ENCODE measurements at regions not wholly inside any gene's neighbourhood (a gene's known extent, or its start where the extent isn't known, plus 50 kb on each side); places are given as distances from the start of the nearest gene placed in this dataset.

DNA sequence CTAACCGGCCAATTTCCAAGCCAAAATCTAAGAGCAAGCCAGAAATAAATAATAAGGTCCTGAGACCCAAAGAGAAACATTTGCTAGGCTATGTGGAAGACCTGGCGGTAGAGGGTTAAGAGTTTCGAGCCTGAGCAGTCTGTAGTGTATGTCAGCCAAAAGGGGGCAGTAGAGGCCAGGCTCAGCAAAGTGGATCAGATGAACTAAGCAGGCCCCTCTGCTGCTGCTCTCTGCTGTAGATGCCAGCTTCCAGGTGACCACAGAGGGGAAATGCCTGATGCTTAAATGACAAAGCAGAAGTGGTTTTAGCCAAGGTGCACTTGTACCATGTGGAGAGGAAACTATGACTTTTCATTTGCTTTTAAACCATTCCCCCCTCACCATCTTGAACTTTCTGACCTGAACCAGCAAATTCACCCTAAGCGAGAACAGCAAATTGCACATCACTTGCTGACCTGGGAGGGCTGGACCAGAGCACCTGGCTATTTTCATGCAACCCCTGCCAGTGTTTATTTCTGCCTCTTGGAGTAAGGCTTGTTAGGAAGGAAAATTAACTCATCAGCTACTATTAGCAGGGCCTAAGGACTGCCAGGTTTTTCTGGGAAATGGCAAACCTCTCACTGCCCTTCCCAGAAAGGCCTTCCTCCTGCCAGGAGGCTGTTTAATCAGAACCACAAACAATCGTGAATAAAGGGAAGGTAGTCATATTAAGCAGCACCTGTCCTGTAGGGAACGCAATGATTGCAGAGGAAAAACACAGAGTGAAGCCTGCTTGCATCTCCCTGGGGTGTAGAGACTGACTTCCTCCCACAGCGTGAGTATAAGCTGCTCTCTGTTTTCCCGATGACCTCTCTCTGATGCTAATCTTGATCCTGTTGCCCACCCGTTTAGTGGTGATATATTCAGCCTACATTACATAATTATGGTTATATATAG lies 818.2 kb downstream of the TLR4 start:
- TF ChIP-seq POLR2A (IDR thresholded peaks at IDR 0.05; ENCODE audit: low read depth, low read length) = no peak
- no peak for TF ChIP-seq PAX5 (IDR thresholded peaks at IDR 0.05; ENCODE audit: insufficient read depth, low read length, severe bottlenecking)
- TF ChIP-seq POLR2AphosphoS5 (IDR thresholded peaks at IDR 0.05; ENCODE audit: low read depth, low read length) = no peak
- TF ChIP-seq TAF1 (IDR thresholded peaks at IDR 0.05; ENCODE audit: low read depth, low read length) = no peak
- TF ChIP-seq SPI1 (IDR thresholded peaks at IDR 0.05; ENCODE audit: low read depth, low read length) = peak; percentile 36; the same call in 1 of the 2 replicates

Data from GM12891 (cell line).